ENCODE measurements at regions not wholly inside any gene's neighbourhood (a gene's known extent, or its start where the extent isn't known, plus 50 kb on each side); places are given as distances from the start of the nearest gene placed in this dataset.

GRCh38 chr4:185931986-185932385, 120.0 kb upstream of the SORBS2 start (continued):
- TF ChIP-seq, protein P1, sequence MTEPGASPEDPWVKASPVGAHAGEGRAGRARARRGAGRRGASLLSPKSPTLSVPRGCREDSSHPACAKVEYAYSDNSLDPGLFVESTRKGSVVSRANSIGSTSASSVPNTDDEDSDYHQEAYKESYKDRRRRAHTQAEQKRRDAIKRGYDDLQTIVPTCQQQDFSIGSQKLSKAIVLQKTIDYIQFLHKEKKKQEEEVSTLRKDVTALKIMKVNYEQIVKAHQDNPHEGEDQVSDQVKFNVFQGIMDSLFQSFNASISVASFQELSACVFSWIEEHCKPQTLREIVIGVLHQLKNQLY (CRISPR knock-in tag; IDR thresholded peaks at IDR 0.05): no peak
- TF ChIP-seq JUN (CRISPR knock-in tag; IDR thresholded peaks at IDR 0.05): no peak
- TF ChIP-seq SMAD3 (CRISPR knock-in tag; IDR thresholded peaks at IDR 0.05; ENCODE audit: borderline replicate concordance): no peak
- no peak for TF ChIP-seq TEAD4 (CRISPR knock-in tag; IDR thresholded peaks at IDR 0.05)
- no peak for TF ChIP-seq MYBL2 (CRISPR knock-in tag; IDR thresholded peaks at IDR 0.05)
- TF ChIP-seq NR1H2 (CRISPR knock-in tag; IDR thresholded peaks at IDR 0.05): no peak
- TF ChIP-seq, protein P2, sequence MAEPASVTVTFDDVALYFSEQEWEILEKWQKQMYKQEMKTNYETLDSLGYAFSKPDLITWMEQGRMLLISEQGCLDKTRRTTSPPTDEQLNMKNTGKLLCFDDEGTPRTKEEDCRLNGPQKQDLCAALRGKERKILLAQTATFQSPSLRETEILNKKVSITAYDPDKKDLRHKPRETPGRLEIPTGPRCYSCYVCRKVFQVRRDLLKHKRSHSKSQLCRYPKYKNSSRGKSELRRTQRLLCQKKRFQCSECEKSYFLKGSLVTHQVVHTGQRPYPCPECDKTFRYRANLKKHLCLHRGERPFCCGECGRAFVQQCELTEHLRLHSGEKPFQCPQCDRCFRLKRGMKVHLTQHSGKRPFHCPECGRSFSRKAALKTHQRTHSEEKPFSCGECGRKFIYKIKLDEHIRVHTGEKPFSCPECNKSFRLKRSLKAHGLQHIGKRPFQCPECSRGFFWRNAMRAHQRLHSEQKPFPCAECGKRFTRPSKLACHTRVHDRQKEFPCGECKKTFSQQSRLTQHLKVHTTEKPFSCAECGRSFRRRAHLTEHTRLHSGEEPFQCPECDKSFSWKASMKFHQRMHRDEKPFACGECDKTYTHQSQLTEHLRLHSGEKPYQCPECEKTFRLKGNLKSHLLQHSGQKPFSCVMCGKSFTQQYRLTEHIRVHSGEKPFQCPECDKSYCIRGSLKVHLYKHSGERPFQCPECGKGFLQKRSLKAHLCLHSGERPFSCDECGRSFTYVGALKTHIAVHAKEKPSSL (CRISPR knock-in tag; conservative IDR thresholded peaks at IDR 0.05): no peak
- TF ChIP-seq, protein P3, sequence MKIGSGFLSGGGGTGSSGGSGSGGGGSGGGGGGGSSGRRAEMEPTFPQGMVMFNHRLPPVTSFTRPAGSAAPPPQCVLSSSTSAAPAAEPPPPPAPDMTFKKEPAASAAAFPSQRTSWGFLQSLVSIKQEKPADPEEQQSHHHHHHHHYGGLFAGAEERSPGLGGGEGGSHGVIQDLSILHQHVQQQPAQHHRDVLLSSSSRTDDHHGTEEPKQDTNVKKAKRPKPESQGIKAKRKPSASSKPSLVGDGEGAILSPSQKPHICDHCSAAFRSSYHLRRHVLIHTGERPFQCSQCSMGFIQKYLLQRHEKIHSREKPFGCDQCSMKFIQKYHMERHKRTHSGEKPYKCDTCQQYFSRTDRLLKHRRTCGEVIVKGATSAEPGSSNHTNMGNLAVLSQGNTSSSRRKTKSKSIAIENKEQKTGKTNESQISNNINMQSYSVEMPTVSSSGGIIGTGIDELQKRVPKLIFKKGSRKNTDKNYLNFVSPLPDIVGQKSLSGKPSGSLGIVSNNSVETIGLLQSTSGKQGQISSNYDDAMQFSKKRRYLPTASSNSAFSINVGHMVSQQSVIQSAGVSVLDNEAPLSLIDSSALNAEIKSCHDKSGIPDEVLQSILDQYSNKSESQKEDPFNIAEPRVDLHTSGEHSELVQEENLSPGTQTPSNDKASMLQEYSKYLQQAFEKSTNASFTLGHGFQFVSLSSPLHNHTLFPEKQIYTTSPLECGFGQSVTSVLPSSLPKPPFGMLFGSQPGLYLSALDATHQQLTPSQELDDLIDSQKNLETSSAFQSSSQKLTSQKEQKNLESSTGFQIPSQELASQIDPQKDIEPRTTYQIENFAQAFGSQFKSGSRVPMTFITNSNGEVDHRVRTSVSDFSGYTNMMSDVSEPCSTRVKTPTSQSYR (CRISPR knock-in tag; IDR thresholded peaks at IDR 0.05): no peak
- TF ChIP-seq, protein P4, sequence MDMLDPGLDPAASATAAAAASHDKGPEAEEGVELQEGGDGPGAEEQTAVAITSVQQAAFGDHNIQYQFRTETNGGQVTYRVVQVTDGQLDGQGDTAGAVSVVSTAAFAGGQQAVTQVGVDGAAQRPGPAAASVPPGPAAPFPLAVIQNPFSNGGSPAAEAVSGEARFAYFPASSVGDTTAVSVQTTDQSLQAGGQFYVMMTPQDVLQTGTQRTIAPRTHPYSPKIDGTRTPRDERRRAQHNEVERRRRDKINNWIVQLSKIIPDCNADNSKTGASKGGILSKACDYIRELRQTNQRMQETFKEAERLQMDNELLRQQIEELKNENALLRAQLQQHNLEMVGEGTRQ (CRISPR knock-in tag; IDR thresholded peaks at IDR 0.05): no peak
- no peak for TF ChIP-seq ZBTB21 (CRISPR knock-in tag; IDR thresholded peaks at IDR 0.05; ENCODE audit: borderline replicate concordance)
- no peak for TF ChIP-seq ELF4 (CRISPR knock-in tag; IDR thresholded peaks at IDR 0.05; ENCODE audit: low read depth)

DNA sequence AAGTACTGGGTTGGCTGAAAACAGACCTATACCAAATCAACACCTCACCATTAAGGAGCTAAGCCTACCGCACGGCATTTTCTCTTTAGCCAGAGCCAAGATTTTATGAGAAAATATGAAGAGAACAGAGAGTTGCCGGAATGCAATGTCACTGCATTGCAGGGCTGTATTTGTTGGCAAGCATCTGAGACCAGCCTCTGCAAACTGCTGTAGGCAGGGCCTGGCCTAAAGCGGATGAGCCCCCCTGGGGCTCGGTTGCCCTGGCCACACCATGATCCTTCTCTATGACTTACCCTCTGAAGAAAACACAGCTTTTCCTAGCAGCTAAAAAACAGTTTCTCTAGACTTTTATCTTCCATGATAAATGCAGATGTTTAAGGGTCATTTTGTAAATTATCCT, 120.5 kb upstream of the SORBS2 start:
- ChIA-PET POLR2A (no interaction called here), CTCF (no interaction called here)
- H3K27ac Mint-ChIP-seq: no peak overlapping the region
- H3K9me3 Mint-ChIP-seq: no peaks in the 10 kb centered on the region
- peaks cover 23% of the 10 kb centered on the region for H3K4me1 Mint-ChIP-seq
- H3K27me3 Mint-ChIP-seq (ENCODE audit: low read depth): no peaks in the 10 kb centered on the region
- peak; percentile 77 for ATAC-seq
- H3K4me3 Mint-ChIP-seq: no peak overlapping the region
- no peak for DNase-seq (ENCODE audit: low spot score)
- no peaks in the 10 kb centered on the region for H3K36me3 Mint-ChIP-seq
- TF ChIP-seq FOXJ3 (CRISPR knock-in tag; IDR thresholded peaks at IDR 0.05; ENCODE audit: borderline replicate concordance): no peak
- TF ChIP-seq CREB1 (CRISPR knock-in tag; IDR thresholded peaks at IDR 0.05): no peak
- TF ChIP-seq, protein P5, sequence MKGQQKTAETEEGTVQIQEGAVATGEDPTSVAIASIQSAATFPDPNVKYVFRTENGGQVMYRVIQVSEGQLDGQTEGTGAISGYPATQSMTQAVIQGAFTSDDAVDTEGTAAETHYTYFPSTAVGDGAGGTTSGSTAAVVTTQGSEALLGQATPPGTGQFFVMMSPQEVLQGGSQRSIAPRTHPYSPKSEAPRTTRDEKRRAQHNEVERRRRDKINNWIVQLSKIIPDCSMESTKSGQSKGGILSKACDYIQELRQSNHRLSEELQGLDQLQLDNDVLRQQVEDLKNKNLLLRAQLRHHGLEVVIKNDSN (CRISPR knock-in tag; IDR thresholded peaks at IDR 0.05): no peak
- TF ChIP-seq FOXK1 (CRISPR knock-in tag; IDR thresholded peaks at IDR 0.05): no peak
- TF ChIP-seq, protein P1 (CRISPR knock-in tag; IDR thresholded peaks at IDR 0.05): no peak
- no peak for TF ChIP-seq NR3C1 (CRISPR knock-in tag; conservative IDR thresholded peaks at IDR 0.05; ENCODE audit: low read depth)

- H3K4me1 Mint-ChIP-seq: peaks cover 23% of the 10 kb centered on the region
- no peaks in the 10 kb centered on the region for H3K9me3 Mint-ChIP-seq
- H3K36me3 Mint-ChIP-seq: no peaks in the 10 kb centered on the region
- no peaks in the 10 kb centered on the region for H3K27me3 Mint-ChIP-seq (ENCODE audit: low read depth)
- CTCF ChIA-PET: no interaction called here
- no peak overlapping the region for H3K27ac Mint-ChIP-seq
- DNase-seq (ENCODE audit: low spot score): no peak
- no peak overlapping the region for H3K4me3 Mint-ChIP-seq
- POLR2A ChIA-PET: no interaction called here
- no peak for ATAC-seq
- TF ChIP-seq, protein P6, sequence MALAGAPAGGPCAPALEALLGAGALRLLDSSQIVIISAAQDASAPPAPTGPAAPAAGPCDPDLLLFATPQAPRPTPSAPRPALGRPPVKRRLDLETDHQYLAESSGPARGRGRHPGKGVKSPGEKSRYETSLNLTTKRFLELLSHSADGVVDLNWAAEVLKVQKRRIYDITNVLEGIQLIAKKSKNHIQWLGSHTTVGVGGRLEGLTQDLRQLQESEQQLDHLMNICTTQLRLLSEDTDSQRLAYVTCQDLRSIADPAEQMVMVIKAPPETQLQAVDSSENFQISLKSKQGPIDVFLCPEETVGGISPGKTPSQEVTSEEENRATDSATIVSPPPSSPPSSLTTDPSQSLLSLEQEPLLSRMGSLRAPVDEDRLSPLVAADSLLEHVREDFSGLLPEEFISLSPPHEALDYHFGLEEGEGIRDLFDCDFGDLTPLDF (CRISPR knock-in tag; IDR thresholded peaks at IDR 0.05): no peak
- no peak for TF ChIP-seq ATF2 (CRISPR knock-in tag; IDR thresholded peaks at IDR 0.05; ENCODE audit: borderline replicate concordance, low read depth)
- TF ChIP-seq JUN (CRISPR knock-in tag; IDR thresholded peaks at IDR 0.05): no peak
- TF ChIP-seq OVOL2 (CRISPR knock-in tag; IDR thresholded peaks at IDR 0.05; ENCODE audit: borderline replicate concordance): no peak
- TF ChIP-seq AR (CRISPR knock-in tag; IDR thresholded peaks at IDR 0.05): no peak
Observed at GRCh38 chr4:185933078-185933581, 121.1 kb upstream of the SORBS2 start.
